DMS153 (cell line): ENCODE measurements at regions not wholly inside any gene's neighbourhood (a gene's known extent, or its start where the extent isn't known, plus 50 kb on each side); places are given as distances from the start of the nearest gene placed in this dataset.
"Not testable (repeated sequence)": the region's sequence is repeated elsewhere in the genome, so short reads cannot be mapped to it uniquely, and the experiment has no call there.

Source experiments
- DNase-seq: peaks from one replicate; lab custom pipeline; 2025; lab: John Stamatoyannopoulos, UW

GRCh38 chr2:8314063-8314462 is 367.8 kb upstream of the ID2 start:
- DNase-seq = no peak

- no peak for DNase-seq
Measured at GRCh38 chr2:8315531-8316165, 366.2 kb upstream of the ID2 start.

- no peak for DNase-seq
Measured at GRCh38 chr2:8316356-8316755, 365.5 kb upstream of the ID2 start.

- no peak for DNase-seq
Measured at GRCh38 chr2:8317418-8317817, 364.4 kb upstream of the ID2 start.

- DNase-seq = no peak
Measured at GRCh38 chr2:8319219-8319618, 362.6 kb upstream of the ID2 start.

- no peak for DNase-seq
Measured at GRCh38 chr2:8320311-8321066, 361.4 kb upstream of the ID2 start.

GRCh38 chr2:8322634-8323033 is 359.2 kb upstream of the ID2 start:
- DNase-seq = no peak

- peak; percentile 60 for DNase-seq
Measured at GRCh38 chr2:8324164-8324856, 357.5 kb upstream of the ID2 start.

- DNase-seq = no peak
Measured at GRCh38 chr2:8324901-8325300, 357.0 kb upstream of the ID2 start.

GRCh38 chr2:8327371-8328100 is 354.3 kb upstream of the ID2 start:
- no peak for DNase-seq

- no peak for DNase-seq
Measured at GRCh38 chr2:8328217-8328616, 353.6 kb upstream of the ID2 start.

GRCh38 chr2:8329660-8330622 is 351.9 kb upstream of the ID2 start:
- DNase-seq = no peak

GRCh38 chr2:8331068-8331467 is 350.8 kb upstream of the ID2 start:
- no peak for DNase-seq

- DNase-seq = no peak
Measured at GRCh38 chr2:8332646-8333045, 349.2 kb upstream of the ID2 start.

GRCh38 chr2:8333177-8333831 is 348.6 kb upstream of the ID2 start:
- DNase-seq = no peak

GRCh38 chr2:8333832-8334187 is 348.0 kb upstream of the ID2 start:
- DNase-seq = not testable (repeated sequence)

GRCh38 chr2:8334866-8335325 is 347.0 kb upstream of the ID2 start:
- no peak for DNase-seq

- DNase-seq = no peak
Measured at GRCh38 chr2:8335801-8336200, 346.1 kb upstream of the ID2 start.

- no peak for DNase-seq
Measured at GRCh38 chr2:8337321-8337720, 344.5 kb upstream of the ID2 start.

GRCh38 chr2:8342407-8342806 is 339.4 kb upstream of the ID2 start:
- no peak for DNase-seq

- DNase-seq = no peak
Measured at GRCh38 chr2:8343031-8343430, 338.8 kb upstream of the ID2 start.
